ENCODE measurements at regions not wholly inside any gene's neighbourhood (a gene's known extent, or its start where the extent isn't known, plus 50 kb on each side); places are given as distances from the start of the nearest gene placed in this dataset.

GRCh38 chr2:126437016-126437415 lies 218.9 kb upstream of the GYPC start:
- no peak for DNase-seq

GRCh38 chr2:126444512-126444911 lies 211.4 kb upstream of the GYPC start:
- DNase-seq: no peak

- DNase-seq: no peak
Measured at GRCh38 chr2:126446106-126446695, 209.8 kb upstream of the GYPC start.

- no peak for DNase-seq
Measured at GRCh38 chr2:126448611-126449010, 207.3 kb upstream of the GYPC start.

- DNase-seq: no peak
Measured at GRCh38 chr2:126449677-126450076, 206.3 kb upstream of the GYPC start.

GRCh38 chr2:126463892-126464674 lies 191.9 kb upstream of the GYPC start:
- DNase-seq: no peak

GRCh38 chr2:126467367-126468054 lies 188.4 kb upstream of the GYPC start:
- no peak for DNase-seq

GRCh38 chr2:126475031-126475430 lies 180.9 kb upstream of the GYPC start:
- DNase-seq: no peak

GRCh38 chr2:126476691-126477090 lies 179.3 kb upstream of the GYPC start:
- DNase-seq: no peak

GRCh38 chr2:126480033-126480432 lies 175.9 kb upstream of the GYPC start:
- no peak for DNase-seq

GRCh38 chr2:126482582-126483464 lies 173.1 kb upstream of the GYPC start:
- DNase-seq: no peak

GRCh38 chr2:126494593-126494992 lies 161.4 kb upstream of the GYPC start:
- DNase-seq: no peak

- DNase-seq: no peak
Measured at GRCh38 chr2:126495189-126495588, 160.8 kb upstream of the GYPC start.

GRCh38 chr2:126496493-126496892 lies 159.5 kb upstream of the GYPC start:
- DNase-seq: no peak

- DNase-seq: no peak
Measured at GRCh38 chr2:126503476-126503875, 152.5 kb upstream of the GYPC start.

- no peak for DNase-seq
Measured at GRCh38 chr2:126504949-126505348, 151.0 kb upstream of the GYPC start.

- no peak for DNase-seq
Measured at GRCh38 chr2:126506786-126507185, 149.2 kb upstream of the GYPC start.

GRCh38 chr2:126507425-126507911 lies 148.5 kb upstream of the GYPC start:
- no peak for DNase-seq

GRCh38 chr2:126510356-126510755 lies 145.6 kb upstream of the GYPC start:
- no peak for DNase-seq

GRCh38 chr2:126510960-126511359 lies 145.0 kb upstream of the GYPC start:
- DNase-seq: no peak

- DNase-seq: no peak
Measured at GRCh38 chr2:126512026-126512425, 143.9 kb upstream of the GYPC start.

GRCh38 chr2:126513033-126513432 lies 142.9 kb upstream of the GYPC start:
- no peak for DNase-seq

GRCh38 chr2:126515471-126515870 lies 140.5 kb upstream of the GYPC start:
- no peak for DNase-seq

All from activated CD8-positive, alpha-beta memory T cell treated with anti-CD3 and anti-CD28 coated beads, Interleukin-2, amount 50 U/mL, for 48 hours (primary cell).